ENCODE measurements at regions not wholly inside any gene's neighbourhood (a gene's known extent, or its start where the extent isn't known, plus 50 kb on each side); places are given as distances from the start of the nearest gene placed in this dataset.

GRCh38 chr3:81255463-81255862 lies 506.0 kb downstream of the GBE1 start:
- TF ChIP-seq POLR2AphosphoS5 (IDR thresholded peaks at IDR 0.05; ENCODE audit: low read depth, low read length) (no peak), SIN3A (IDR thresholded peaks at IDR 0.05; ENCODE audit: borderline replicate concordance, insufficient read depth, low read depth, low read length) (no peak), REST (IDR thresholded peaks at IDR 0.05; ENCODE audit: insufficient read depth in 1 of 2, low read depth in 2 of 2, low read length in 1 of 2) (no peak)
- TF ChIP-seq, protein P1, sequence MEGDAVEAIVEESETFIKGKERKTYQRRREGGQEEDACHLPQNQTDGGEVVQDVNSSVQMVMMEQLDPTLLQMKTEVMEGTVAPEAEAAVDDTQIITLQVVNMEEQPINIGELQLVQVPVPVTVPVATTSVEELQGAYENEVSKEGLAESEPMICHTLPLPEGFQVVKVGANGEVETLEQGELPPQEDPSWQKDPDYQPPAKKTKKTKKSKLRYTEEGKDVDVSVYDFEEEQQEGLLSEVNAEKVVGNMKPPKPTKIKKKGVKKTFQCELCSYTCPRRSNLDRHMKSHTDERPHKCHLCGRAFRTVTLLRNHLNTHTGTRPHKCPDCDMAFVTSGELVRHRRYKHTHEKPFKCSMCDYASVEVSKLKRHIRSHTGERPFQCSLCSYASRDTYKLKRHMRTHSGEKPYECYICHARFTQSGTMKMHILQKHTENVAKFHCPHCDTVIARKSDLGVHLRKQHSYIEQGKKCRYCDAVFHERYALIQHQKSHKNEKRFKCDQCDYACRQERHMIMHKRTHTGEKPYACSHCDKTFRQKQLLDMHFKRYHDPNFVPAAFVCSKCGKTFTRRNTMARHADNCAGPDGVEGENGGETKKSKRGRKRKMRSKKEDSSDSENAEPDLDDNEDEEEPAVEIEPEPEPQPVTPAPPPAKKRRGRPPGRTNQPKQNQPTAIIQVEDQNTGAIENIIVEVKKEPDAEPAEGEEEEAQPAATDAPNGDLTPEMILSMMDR (IDR thresholded peaks at IDR 0.05) = no peak

Data from Panc1 (cell line).